ENCODE measurements at regions not wholly inside any gene's neighbourhood (a gene's known extent, or its start where the extent isn't known, plus 50 kb on each side); places are given as distances from the start of the nearest gene placed in this dataset.

- DNase-seq (ENCODE audit: low read depth): no peak
Measured at GRCh38 chr3:13173186-13173585, 100.0 kb upstream of the IQSEC1 start.

GRCh38 chr3:13172644-13173013, 99.4 kb upstream of the IQSEC1 start:
- DNase-seq (ENCODE audit: low read depth): no peak

GRCh38 chr3:13171704-13172643, 98.7 kb upstream of the IQSEC1 start:
- DNase-seq (ENCODE audit: low read depth): no peak

- no peak for DNase-seq (ENCODE audit: low read depth)
Measured at GRCh38 chr3:13170317-13170716, 97.1 kb upstream of the IQSEC1 start.

GRCh38 chr3:13168391-13168790, 95.2 kb upstream of the IQSEC1 start:
- no peak for DNase-seq (ENCODE audit: low read depth)

- no peak for DNase-seq (ENCODE audit: low read depth)
Measured at GRCh38 chr3:13167829-13168228, 94.6 kb upstream of the IQSEC1 start.

GRCh38 chr3:13167064-13167743, 94.0 kb upstream of the IQSEC1 start:
- DNase-seq (ENCODE audit: low read depth): no peak

- DNase-seq (ENCODE audit: low read depth): no peak
Measured at GRCh38 chr3:13166243-13167063, 93.2 kb upstream of the IQSEC1 start.

GRCh38 chr3:13165576-13165975, 92.3 kb upstream of the IQSEC1 start:
- DNase-seq (ENCODE audit: low read depth): no peak

- no peak for DNase-seq (ENCODE audit: low read depth)
Measured at GRCh38 chr3:13164893-13165492, 91.8 kb upstream of the IQSEC1 start.

GRCh38 chr3:13163848-13164382, 90.7 kb upstream of the IQSEC1 start:
- no peak for DNase-seq (ENCODE audit: low read depth)

- no peak for DNase-seq (ENCODE audit: low read depth)
Measured at GRCh38 chr3:13162549-13163320, 89.5 kb upstream of the IQSEC1 start.

- DNase-seq (ENCODE audit: low read depth): no peak
Measured at GRCh38 chr3:13161771-13162535, 88.7 kb upstream of the IQSEC1 start.

GRCh38 chr3:13161021-13161759, 88.0 kb upstream of the IQSEC1 start:
- no peak for DNase-seq (ENCODE audit: low read depth)

GRCh38 chr3:13160619-13161018, 87.4 kb upstream of the IQSEC1 start:
- no peak for DNase-seq (ENCODE audit: low read depth)

GRCh38 chr3:13159890-13160289, 86.7 kb upstream of the IQSEC1 start:
- no peak for DNase-seq (ENCODE audit: low read depth)

- DNase-seq (ENCODE audit: low read depth): no peak
Measured at GRCh38 chr3:13158871-13159270, 85.6 kb upstream of the IQSEC1 start.

GRCh38 chr3:13158408-13158807, 85.2 kb upstream of the IQSEC1 start:
- no peak for DNase-seq (ENCODE audit: low read depth)

GRCh38 chr3:13157986-13158385, 84.8 kb upstream of the IQSEC1 start:
- no peak for DNase-seq (ENCODE audit: low read depth)
